PC-9 (cell line): ENCODE measurements at regions not wholly inside any gene's neighbourhood (a gene's known extent, or its start where the extent isn't known, plus 50 kb on each side); places are given as distances from the start of the nearest gene placed in this dataset.

Source experiments
- BruUV-seq: library from RNA; stranded (reverse); fragments of 400-500 nt; replicated peaks from 2 replicates; lab custom pipeline; 2021; lab: Mats Ljungman, UMichigan
- CTCF ChIA-PET: fragments of 300-600 bp; sonication (Branson Sonifier 250); formaldehyde crosslinking; loops from one replicate; lab custom pipeline; 2022; ENCODE audit warnings: antibody characterized with exemption; lab: Charles Lee
- POLR2A ChIA-PET: fragments of 300-600 bp; sonication (Branson Sonifier 250); formaldehyde crosslinking; loops from one replicate; lab custom pipeline; 2022; ENCODE audit warnings: antibody characterized with exemption; ENCODE audit not compliant: unreplicated experiment; lab: Charles Lee
- DNase-seq, 2 experiments: peaks; one replicate each; pipeline versions ENCODE4 v3.0.0 to v3.0.0-alpha.2; 2015 to 2022; ENCODE audit warnings: mixed read lengths in 1 of 2
- H2AFZ ChIP-seq: fragments of 200-600 bp; sonication (generic); 2 replicates; pipeline ENCODE4 v1.8.1; 2017; ENCODE audit warnings: antibody characterized with exemption
- H3F3A ChIP-seq: fragments of 200-600 bp; sonication (generic); 2 replicates; pipeline ENCODE4 v1.8.1; 2017; ENCODE audit warnings: antibody characterized with exemption, mild to moderate bottlenecking, low read depth; ENCODE audit not compliant: insufficient read depth
- H3K27ac ChIP-seq: fragments of 200-600 bp; sonication (generic); 2 replicates; pipeline ENCODE4 v1.6.1; 2016; ENCODE audit warnings: mixed run types
- H3K27me3 ChIP-seq: fragments of 200-600 bp; sonication (generic); 2 replicates; pipeline ENCODE4 v1.6.1; 2016; ENCODE audit warnings: low read depth, mixed run types; ENCODE audit not compliant: insufficient read depth
- H3K36me3 ChIP-seq: fragments of 200-600 bp; sonication (generic); 2 replicates; pipeline ENCODE4 v1.6.1; 2016; ENCODE audit warnings: low read depth, mixed run types
- H3K4me1 ChIP-seq: fragments of 200-600 bp; sonication (generic); replicated peaks from 2 replicates; pipeline ENCODE4 v1.6.1; 2016; ENCODE audit warnings: mixed run types; ENCODE audit not compliant: insufficient read depth
- H3K4me2 ChIP-seq: fragments of 200-600 bp; sonication (generic); 2 replicates; pipeline ENCODE4 v1.6.1; 2017; ENCODE audit warnings: mixed run types
- H3K4me3 ChIP-seq: fragments of 200-600 bp; sonication (generic); 2 replicates; pipeline ENCODE4 v1.6.1; 2016; ENCODE audit warnings: mixed run types
- H3K79me2 ChIP-seq: fragments of 200-600 bp; sonication (generic); 2 replicates; pipeline ENCODE4 v1.6.1; 2017; ENCODE audit warnings: low read depth, mixed run types
- H3K9me2 ChIP-seq: fragments of 200-600 bp; sonication (generic); 2 replicates; pipeline ENCODE4 v1.8.1; 2017; ENCODE audit warnings: mild to moderate bottlenecking; ENCODE audit not compliant: insufficient read depth
- H3K9me3 ChIP-seq: fragments of 200-600 bp; sonication (generic); 2 replicates; pipeline ENCODE4 v1.8.1; 2016; ENCODE audit warnings: low read depth; ENCODE audit not compliant: insufficient read depth
- H4K20me1 ChIP-seq: fragments of 200-600 bp; sonication (generic); 2 replicates; pipeline ENCODE4 v1.8.1; 2017; ENCODE audit not compliant: insufficient read depth
- EZH2 ChIP-seq: fragments of 200-600 bp; sonication (generic); IDR thresholded peaks from 2 replicates; pipeline ENCODE4 v1.8.0; 2017; ENCODE audit warnings: antibody characterized with exemption, low read depth
- intact Hi-C: fragments of 100-400 bp; cut with micrococcal nuclease; formaldehyde crosslinking; loops from one replicate; pipeline ENCODE4 v1.10.0; 2022; ENCODE audit not compliant: unreplicated experiment
- TF ChIP-seq, protein P1 (sequence below): fragments of 200-600 bp; sonication (generic); conservative IDR thresholded peaks from 2 replicates; pipeline ENCODE4 v1.6.1; 2017; ENCODE audit warnings: mixed run types, antibody characterized with exemption, mild to moderate bottlenecking, moderate library complexity

- intact Hi-C loops = no loop called here
- TF ChIP-seq, protein P1, sequence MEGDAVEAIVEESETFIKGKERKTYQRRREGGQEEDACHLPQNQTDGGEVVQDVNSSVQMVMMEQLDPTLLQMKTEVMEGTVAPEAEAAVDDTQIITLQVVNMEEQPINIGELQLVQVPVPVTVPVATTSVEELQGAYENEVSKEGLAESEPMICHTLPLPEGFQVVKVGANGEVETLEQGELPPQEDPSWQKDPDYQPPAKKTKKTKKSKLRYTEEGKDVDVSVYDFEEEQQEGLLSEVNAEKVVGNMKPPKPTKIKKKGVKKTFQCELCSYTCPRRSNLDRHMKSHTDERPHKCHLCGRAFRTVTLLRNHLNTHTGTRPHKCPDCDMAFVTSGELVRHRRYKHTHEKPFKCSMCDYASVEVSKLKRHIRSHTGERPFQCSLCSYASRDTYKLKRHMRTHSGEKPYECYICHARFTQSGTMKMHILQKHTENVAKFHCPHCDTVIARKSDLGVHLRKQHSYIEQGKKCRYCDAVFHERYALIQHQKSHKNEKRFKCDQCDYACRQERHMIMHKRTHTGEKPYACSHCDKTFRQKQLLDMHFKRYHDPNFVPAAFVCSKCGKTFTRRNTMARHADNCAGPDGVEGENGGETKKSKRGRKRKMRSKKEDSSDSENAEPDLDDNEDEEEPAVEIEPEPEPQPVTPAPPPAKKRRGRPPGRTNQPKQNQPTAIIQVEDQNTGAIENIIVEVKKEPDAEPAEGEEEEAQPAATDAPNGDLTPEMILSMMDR = no peak
- no peak for TF ChIP-seq EZH2
These were observed 119.2 kb upstream of the EDNRA start for GRCh38 chr4:147361726-147362125.

DNA sequence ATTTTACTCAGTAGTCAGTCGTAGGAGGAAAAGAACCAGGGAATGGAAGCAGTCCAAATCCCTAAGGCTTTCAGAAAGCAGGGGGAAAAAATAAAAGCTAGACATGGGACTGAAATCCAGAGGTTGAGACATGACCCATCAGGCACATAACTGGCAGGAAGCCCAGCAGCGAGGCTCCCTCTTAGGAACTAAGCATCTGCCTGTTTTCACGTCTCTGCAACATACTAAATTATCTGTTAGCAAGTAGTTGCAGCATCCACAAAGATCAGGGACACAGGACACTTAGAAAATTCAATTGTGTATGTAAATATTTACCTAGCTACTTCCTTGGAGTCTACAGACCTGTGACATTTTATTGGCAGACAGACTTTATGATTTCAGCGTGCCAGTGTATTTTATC lies 118.0 kb upstream of the EDNRA start:
- Histone ChIP-seq H3K36me3 (no peaks in the 10 kb centered on the region), H3K79me2 (no peaks in the 10 kb centered on the region), H3K4me3 (no peak overlapping the region), H3K4me2 (no peak overlapping the region), H2AFZ (no peak overlapping the region), H4K20me1 (no peaks in the 10 kb centered on the region), H3K4me1 (peaks cover 26% of the 10 kb centered on the region), H3K27ac (peak overlapping the region; percentile 92), H3K9me3 (no peaks in the 10 kb centered on the region), H3K9me2 (no peaks in the 10 kb centered on the region), H3F3A (no peaks in the 10 kb centered on the region), H3K27me3 (no peaks in the 10 kb centered on the region)
- POLR2A ChIA-PET = interaction anchor here (0.6 kb wide), 1 partner anchor 41 kb away, joined by 4 read pairs; no protein-coding TSS in a partner anchor
- no peak for DNase-seq
- TF ChIP-seq, protein P1 = no peak
- TF ChIP-seq EZH2 = no peak
- CTCF ChIA-PET = no interaction called here
- no TSS peak for BruUV-seq
- intact Hi-C loops = no loop called here

More at GRCh38 chr4:147361726-147362125, 119.2 kb upstream of the EDNRA start:
- CTCF ChIA-PET = interaction anchor here (0.9 to 1.1 kb wide), 2 partner anchors 201 to 264 kb away, joined by 3 to 4 read pairs; no protein-coding TSS in a partner anchor
- no TSS peak for BruUV-seq
- H3K27ac ChIP-seq = peak overlapping the region; percentile 92
- no peak overlapping the region for H3K4me3 ChIP-seq
- POLR2A ChIA-PET = interaction anchor here (0.6 to 0.7 kb wide), 3 partner anchors 49 to 412 kb away, joined by 3 to 5 read pairs (median 3); partner anchors contain the start of gene TMEM184C
- H3K79me2 ChIP-seq = no peaks in the 10 kb centered on the region
- peak overlapping the region; percentile 29 for H3K4me2 ChIP-seq
- no peaks in the 10 kb centered on the region for H3K9me2 ChIP-seq
- H3K36me3 ChIP-seq = no peaks in the 10 kb centered on the region
- H3K27me3 ChIP-seq = no peaks in the 10 kb centered on the region
- no peaks in the 10 kb centered on the region for H4K20me1 ChIP-seq
- H3F3A ChIP-seq = no peaks in the 10 kb centered on the region
- peaks cover 26% of the 10 kb centered on the region for H3K4me1 ChIP-seq
- H3K9me3 ChIP-seq = no peaks in the 10 kb centered on the region
- DNase-seq = peak; percentile 27 to 53
- peak overlapping the region; percentile 63; the same call in 1 of the 2 replicates for H2AFZ ChIP-seq

DNA sequence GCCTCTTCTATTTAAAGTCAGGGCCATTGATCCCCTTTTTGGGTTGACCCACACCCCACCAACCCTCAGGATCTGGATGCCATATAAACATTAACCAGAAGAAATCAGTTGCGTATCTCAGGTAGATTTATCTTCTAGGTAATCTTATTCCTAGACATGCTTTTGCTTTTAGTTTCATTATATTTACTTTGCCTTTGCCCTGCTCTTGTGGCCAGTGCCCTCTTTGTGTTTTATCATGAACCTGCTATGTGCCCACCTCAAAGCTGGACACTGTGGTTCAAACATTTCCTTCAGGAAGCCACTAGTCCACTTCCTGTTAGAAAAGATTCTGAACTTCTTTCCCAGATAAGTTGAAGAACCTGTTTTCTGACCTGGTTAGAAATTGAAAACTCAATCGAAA lies 117.4 kb upstream of the EDNRA start:
- Histone ChIP-seq H3K4me1 (peaks cover 26% of the 10 kb centered on the region), H3F3A (no peaks in the 10 kb centered on the region), H3K9me3 (no peaks in the 10 kb centered on the region), H3K79me2 (no peaks in the 10 kb centered on the region), H4K20me1 (no peaks in the 10 kb centered on the region), H3K4me3 (no peak overlapping the region), H3K27me3 (no peaks in the 10 kb centered on the region), H3K36me3 (no peaks in the 10 kb centered on the region), H3K4me2 (0 out of 2 replicates have a peak overlapping the region, but pooled peaks have one; percentile 16), H3K9me2 (no peaks in the 10 kb centered on the region), H2AFZ (peak overlapping the region; percentile 62), H3K27ac (no peak overlapping the region)
- no peak for DNase-seq
- ChIA-PET CTCF (interaction anchor here (0.6 kb wide), 1 partner anchor 26 kb away, joined by 3 read pairs; no protein-coding TSS in a partner anchor), POLR2A (no interaction called here)
- intact Hi-C loops = no loop called here
- BruUV-seq = no TSS peak
- TF ChIP-seq, protein P1 = no peak
- no peak for TF ChIP-seq EZH2
